Mesothelial cell of epicardium (in vitro differentiated cells): ENCODE measurements at regions not wholly inside any gene's neighbourhood (a gene's known extent, or its start where the extent isn't known, plus 50 kb on each side); places are given as distances from the start of the nearest gene placed in this dataset.

Experiments used
- DNase-seq, 2 experiments: peaks; one replicate each; pipeline ENCODE4 v3.0.0; 2021; ENCODE audit warnings: low spot score in 2 of 2; ENCODE audit not compliant: unreplicated experiment in 2 of 2
- H3K27ac Mint-ChIP-seq: 2 replicates; pipeline ENCODE4 v1.8.0; 2021; ENCODE audit warnings: mixed read lengths
- H3K27me3 Mint-ChIP-seq: 2 replicates; pipeline ENCODE4 v1.8.0; 2021; ENCODE audit warnings: low read depth, mixed read lengths
- H3K36me3 Mint-ChIP-seq: 2 replicates; pipeline ENCODE4 v1.8.0; 2021; ENCODE audit warnings: mixed read lengths
- H3K4me1 Mint-ChIP-seq: 2 replicates; pipeline ENCODE4 v1.8.0; 2021; ENCODE audit warnings: mixed read lengths
- H3K4me3 Mint-ChIP-seq: 2 replicates; pipeline ENCODE4 v1.8.0; 2021; ENCODE audit warnings: mild to moderate bottlenecking, moderate library complexity, mixed read lengths
- H3K9me3 Mint-ChIP-seq: 2 replicates; pipeline ENCODE4 v1.8.0; 2021; ENCODE audit warnings: mixed read lengths
- TF ChIP-seq, protein P1 (sequence below): fragments of 200-600 bp; sonication (generic); IDR thresholded peaks from one replicate; pipeline ENCODE4 v1.5.0; 2021; ENCODE audit warnings: antibody characterized with exemption; ENCODE audit not compliant: unreplicated experiment

DNA sequence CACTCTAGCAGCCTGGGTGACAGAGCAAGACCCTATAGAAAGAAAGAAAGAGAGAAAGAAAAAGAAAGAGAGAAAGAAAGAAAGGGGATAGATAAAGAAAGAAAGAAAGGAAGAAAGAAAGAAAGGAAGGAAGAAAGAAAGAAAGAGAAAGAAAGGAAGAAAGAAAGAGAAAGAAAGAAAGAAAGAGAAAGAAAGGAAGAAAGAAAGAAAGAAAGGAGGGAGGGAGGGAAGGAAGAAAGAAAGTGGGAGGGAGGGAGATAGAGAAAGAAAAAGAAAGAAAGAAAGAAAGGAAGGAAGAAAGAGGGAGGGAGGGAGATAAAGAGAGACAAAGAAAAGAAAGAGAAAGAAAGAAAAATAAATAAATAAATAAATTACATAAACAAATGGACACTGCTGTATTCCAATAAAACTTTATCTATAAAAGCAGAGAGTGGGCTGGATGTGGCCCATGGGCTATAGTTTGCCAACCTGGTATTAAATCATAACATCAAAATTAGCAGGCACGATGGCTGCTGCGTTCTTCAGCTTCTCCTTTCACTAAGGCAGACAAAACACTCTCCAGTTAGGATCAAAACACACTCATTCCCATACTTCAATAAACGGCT lies 165.0 kb downstream of the ZNF674 start:
- H3K9me3 Mint-ChIP-seq = peaks cover 17% of the 10 kb centered on the region
- H3K27me3 Mint-ChIP-seq = no peaks in the 10 kb centered on the region
- DNase-seq = no peak
- TF ChIP-seq, protein P1, sequence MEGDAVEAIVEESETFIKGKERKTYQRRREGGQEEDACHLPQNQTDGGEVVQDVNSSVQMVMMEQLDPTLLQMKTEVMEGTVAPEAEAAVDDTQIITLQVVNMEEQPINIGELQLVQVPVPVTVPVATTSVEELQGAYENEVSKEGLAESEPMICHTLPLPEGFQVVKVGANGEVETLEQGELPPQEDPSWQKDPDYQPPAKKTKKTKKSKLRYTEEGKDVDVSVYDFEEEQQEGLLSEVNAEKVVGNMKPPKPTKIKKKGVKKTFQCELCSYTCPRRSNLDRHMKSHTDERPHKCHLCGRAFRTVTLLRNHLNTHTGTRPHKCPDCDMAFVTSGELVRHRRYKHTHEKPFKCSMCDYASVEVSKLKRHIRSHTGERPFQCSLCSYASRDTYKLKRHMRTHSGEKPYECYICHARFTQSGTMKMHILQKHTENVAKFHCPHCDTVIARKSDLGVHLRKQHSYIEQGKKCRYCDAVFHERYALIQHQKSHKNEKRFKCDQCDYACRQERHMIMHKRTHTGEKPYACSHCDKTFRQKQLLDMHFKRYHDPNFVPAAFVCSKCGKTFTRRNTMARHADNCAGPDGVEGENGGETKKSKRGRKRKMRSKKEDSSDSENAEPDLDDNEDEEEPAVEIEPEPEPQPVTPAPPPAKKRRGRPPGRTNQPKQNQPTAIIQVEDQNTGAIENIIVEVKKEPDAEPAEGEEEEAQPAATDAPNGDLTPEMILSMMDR = no peak
- no peak overlapping the region for H3K4me3 Mint-ChIP-seq
- no peak overlapping the region for H3K27ac Mint-ChIP-seq
- H3K36me3 Mint-ChIP-seq = no peaks in the 10 kb centered on the region
- H3K4me1 Mint-ChIP-seq = peaks cover 3% of the 10 kb centered on the region

GRCh38 chrX:46376246-46376885 lies 168.9 kb downstream of the ZNF674 start:
- H3K27me3 Mint-ChIP-seq = no peaks in the 10 kb centered on the region
- no peak overlapping the region for H3K4me3 Mint-ChIP-seq
- no peak for DNase-seq
- no peak overlapping the region for H3K27ac Mint-ChIP-seq
- H3K36me3 Mint-ChIP-seq = no peaks in the 10 kb centered on the region
- peaks cover 18% of the 10 kb centered on the region for H3K4me1 Mint-ChIP-seq
- TF ChIP-seq, protein P1 = no peak
- peaks cover 21% of the 10 kb centered on the region for H3K9me3 Mint-ChIP-seq

GRCh38 chrX:46375831-46376230 lies 169.4 kb downstream of the ZNF674 start:
- Mint-ChIP-seq H3K27me3 (no peaks in the 10 kb centered on the region), H3K4me1 (peaks cover 18% of the 10 kb centered on the region), H3K27ac (no peak overlapping the region), H3K36me3 (no peaks in the 10 kb centered on the region), H3K9me3 (peaks cover 21% of the 10 kb centered on the region), H3K4me3 (no peak overlapping the region)
- TF ChIP-seq, protein P1 = no peak
- DNase-seq = no peak

- Mint-ChIP-seq H3K9me3 (peaks cover 16% of the 10 kb centered on the region), H3K27ac (no peak overlapping the region), H3K4me1 (peaks cover 18% of the 10 kb centered on the region), H3K27me3 (no peaks in the 10 kb centered on the region), H3K4me3 (no peak overlapping the region), H3K36me3 (no peaks in the 10 kb centered on the region)
- DNase-seq = no peak
- TF ChIP-seq, protein P1 = no peak
Observed at GRCh38 chrX:46374371-46374770, 170.8 kb downstream of the ZNF674 start.

- DNase-seq = no peak
- Mint-ChIP-seq H3K9me3 (peaks cover 27% of the 10 kb centered on the region), H3K4me3 (no peak overlapping the region), H3K27me3 (no peaks in the 10 kb centered on the region), H3K27ac (no peak overlapping the region), H3K4me1 (no peaks in the 10 kb centered on the region), H3K36me3 (no peaks in the 10 kb centered on the region)
- TF ChIP-seq, protein P1 = no peak
Observed at GRCh38 chrX:46367491-46367890, 177.7 kb downstream of the ZNF674 start.
